ENCODE measurements at regions not wholly inside any gene's neighbourhood (a gene's known extent, or its start where the extent isn't known, plus 50 kb on each side); places are given as distances from the start of the nearest gene placed in this dataset.
"Not testable (repeated sequence)": the region's sequence is repeated elsewhere in the genome, so short reads cannot be mapped to it uniquely, and the experiment has no call there.

GRCh38 chrX:39672405-39672804 is 425.4 kb downstream of the BCOR start:
- no peak for DNase-seq (ENCODE audit: low read depth)

- no peak for DNase-seq (ENCODE audit: low read depth)
These were observed 423.1 kb downstream of the BCOR start for GRCh38 chrX:39674490-39675161.

- no peak for DNase-seq (ENCODE audit: low read depth)
These were observed 422.6 kb downstream of the BCOR start for GRCh38 chrX:39675162-39675553.

GRCh38 chrX:39675619-39676018 is 422.1 kb downstream of the BCOR start:
- no peak for DNase-seq (ENCODE audit: low read depth)

- DNase-seq (ENCODE audit: low read depth) = no peak
These were observed 421.3 kb downstream of the BCOR start for GRCh38 chrX:39676434-39676833.

GRCh38 chrX:39677585-39677977 is 420.2 kb downstream of the BCOR start:
- no peak for DNase-seq (ENCODE audit: low read depth)

GRCh38 chrX:39677978-39678791 is 419.6 kb downstream of the BCOR start:
- no peak for DNase-seq (ENCODE audit: low read depth)

- DNase-seq (ENCODE audit: low read depth) = no peak
These were observed 418.8 kb downstream of the BCOR start for GRCh38 chrX:39678914-39679313.

GRCh38 chrX:39679497-39680157 is 418.1 kb downstream of the BCOR start:
- DNase-seq (ENCODE audit: low read depth) = no peak

- no peak for DNase-seq (ENCODE audit: low read depth)
These were observed 415.9 kb downstream of the BCOR start for GRCh38 chrX:39681885-39682284.

- DNase-seq (ENCODE audit: low read depth) = no peak
These were observed 415.0 kb downstream of the BCOR start for GRCh38 chrX:39682778-39683177.

GRCh38 chrX:39688219-39688575 is 409.6 kb downstream of the BCOR start:
- DNase-seq (ENCODE audit: low read depth) = no peak

GRCh38 chrX:39688576-39689375 is 409.0 kb downstream of the BCOR start:
- DNase-seq (ENCODE audit: low read depth) = peak; percentile 22

- DNase-seq (ENCODE audit: low read depth) = no peak
These were observed 408.2 kb downstream of the BCOR start for GRCh38 chrX:39689376-39690104.

- DNase-seq (ENCODE audit: low read depth) = no peak
These were observed 407.0 kb downstream of the BCOR start for GRCh38 chrX:39690541-39691415.

- no peak for DNase-seq (ENCODE audit: low read depth)
These were observed 406.0 kb downstream of the BCOR start for GRCh38 chrX:39691724-39692123.

- no peak for DNase-seq (ENCODE audit: low read depth)
These were observed 405.0 kb downstream of the BCOR start for GRCh38 chrX:39692796-39693195.

GRCh38 chrX:39693298-39693697 is 404.5 kb downstream of the BCOR start:
- no peak for DNase-seq (ENCODE audit: low read depth)

GRCh38 chrX:39702636-39703035 is 395.1 kb downstream of the BCOR start:
- not testable (repeated sequence) for DNase-seq (ENCODE audit: low read depth)

GRCh38 chrX:39703307-39703706 is 394.5 kb downstream of the BCOR start:
- DNase-seq (ENCODE audit: low read depth) = no peak

GRCh38 chrX:39704590-39704989 is 393.2 kb downstream of the BCOR start:
- DNase-seq (ENCODE audit: low read depth) = no peak

Measured in iris pigment epithelial cell (primary cell).